ENCODE measurements at regions not wholly inside any gene's neighbourhood (a gene's known extent, or its start where the extent isn't known, plus 50 kb on each side); places are given as distances from the start of the nearest gene placed in this dataset.

GRCh38 chr2:62302631-62303435 lies 106.9 kb downstream of the B3GNT2 start:
- no peak for DNase-seq
- no peak for ATAC-seq

GRCh38 chr2:62300925-62301324 lies 105.0 kb downstream of the B3GNT2 start:
- ATAC-seq, result no peak
- no peak for DNase-seq

GRCh38 chr2:62297624-62298010 lies 101.7 kb downstream of the B3GNT2 start:
- no peak for DNase-seq
- ATAC-seq, result no peak

GRCh38 chr2:62296832-62297623 lies 101.1 kb downstream of the B3GNT2 start:
- ATAC-seq, result no peak
- no peak for DNase-seq

GRCh38 chr2:62296034-62296831 lies 100.3 kb downstream of the B3GNT2 start:
- DNase-seq (no peak), ATAC-seq (no peak)

- DNase-seq (no peak), ATAC-seq (peak; percentile 43)
Observed at GRCh38 chr2:62293490-62294271, 97.8 kb downstream of the B3GNT2 start.

- ATAC-seq (no peak), DNase-seq (no peak)
Observed at GRCh38 chr2:62293151-62293489, 97.2 kb downstream of the B3GNT2 start.

- ATAC-seq, result no peak
- no peak for DNase-seq
Observed at GRCh38 chr2:62292190-62292589, 96.3 kb downstream of the B3GNT2 start.

GRCh38 chr2:62291517-62292137 lies 95.7 kb downstream of the B3GNT2 start:
- DNase-seq (no peak), ATAC-seq (no peak)

GRCh38 chr2:62291052-62291451 lies 95.1 kb downstream of the B3GNT2 start:
- ATAC-seq (no peak), DNase-seq (no peak)

GRCh38 chr2:62287899-62288880 lies 92.3 kb downstream of the B3GNT2 start:
- ATAC-seq, result peak; percentile 95
- DNase-seq, result peak; percentile 83

- DNase-seq, result no peak
- ATAC-seq, result no peak
Observed at GRCh38 chr2:62287282-62287681, 91.4 kb downstream of the B3GNT2 start.

- ATAC-seq, result no peak
- no peak for DNase-seq
Observed at GRCh38 chr2:62286089-62286785, 90.3 kb downstream of the B3GNT2 start.

GRCh38 chr2:62284980-62285379 lies 89.1 kb downstream of the B3GNT2 start:
- ATAC-seq (no peak), DNase-seq (no peak)

- no peak for ATAC-seq
- no peak for DNase-seq
Observed at GRCh38 chr2:62284471-62284870, 88.6 kb downstream of the B3GNT2 start.

GRCh38 chr2:62283147-62283546 lies 87.2 kb downstream of the B3GNT2 start:
- DNase-seq (no peak), ATAC-seq (no peak)

- DNase-seq (no peak), ATAC-seq (no peak)
Observed at GRCh38 chr2:62281663-62282062, 85.7 kb downstream of the B3GNT2 start.

GRCh38 chr2:62277688-62278087 lies 81.8 kb downstream of the B3GNT2 start:
- DNase-seq, result no peak
- ATAC-seq, result no peak
